GM21528 (cell line): ENCODE measurements at regions not wholly inside any gene's neighbourhood (a gene's known extent, or its start where the extent isn't known, plus 50 kb on each side); places are given as distances from the start of the nearest gene placed in this dataset.
"Not testable (repeated sequence)": the region's sequence is repeated elsewhere in the genome, so short reads cannot be mapped to it uniquely, and the experiment has no call there.

Experiments used
- ATAC-seq: cut with Tn5 transposase; IDR thresholded peaks from one replicate; pipeline ENCODE4 v1.9.1; 2021; ENCODE audit warnings: mild to moderate bottlenecking, moderate library complexity; ENCODE audit not compliant: unreplicated experiment, low FRiP score

GRCh38 chr6:159529934-159530333, 163.1 kb downstream of the SOD2 start:
- no peak for ATAC-seq

GRCh38 chr6:159527351-159527750, 165.7 kb downstream of the SOD2 start:
- ATAC-seq, result no peak

GRCh38 chr6:159525445-159526025, 167.5 kb downstream of the SOD2 start:
- no peak for ATAC-seq

GRCh38 chr6:159522877-159523547, 170.0 kb downstream of the SOD2 start:
- ATAC-seq, result no peak

- no peak for ATAC-seq
Observed at GRCh38 chr6:159521962-159522361, 171.1 kb downstream of the SOD2 start.

GRCh38 chr6:159520002-159520401, 173.0 kb downstream of the SOD2 start:
- ATAC-seq, result no peak

- not testable (repeated sequence) for ATAC-seq
Observed at GRCh38 chr6:159515811-159516210, 177.2 kb downstream of the SOD2 start.

GRCh38 chr6:159513914-159514313, 179.1 kb downstream of the SOD2 start:
- no peak for ATAC-seq

- no peak for ATAC-seq
Observed at GRCh38 chr6:159513074-159513720, 179.8 kb downstream of the SOD2 start.

GRCh38 chr6:159512571-159512970, 180.5 kb downstream of the SOD2 start:
- no peak for ATAC-seq

GRCh38 chr6:159512104-159512503, 180.9 kb downstream of the SOD2 start:
- ATAC-seq, result no peak

GRCh38 chr6:159510141-159510540, 182.9 kb downstream of the SOD2 start:
- ATAC-seq, result no peak

- ATAC-seq, result no peak
Observed at GRCh38 chr6:159508931-159509330, 184.1 kb downstream of the SOD2 start.

- ATAC-seq, result no peak
Observed at GRCh38 chr6:159506048-159506447, 187.0 kb downstream of the SOD2 start.

GRCh38 chr6:159505140-159505922, 187.7 kb downstream of the SOD2 start:
- ATAC-seq, result no peak

- ATAC-seq, result no peak
Observed at GRCh38 chr6:159501558-159501957, 191.5 kb downstream of the SOD2 start.

GRCh38 chr6:159499034-159499433, 194.0 kb downstream of the SOD2 start:
- ATAC-seq, result no peak

GRCh38 chr6:159494586-159494972, 198.5 kb downstream of the SOD2 start:
- no peak for ATAC-seq

GRCh38 chr6:159493898-159494585, 199.0 kb downstream of the SOD2 start:
- no peak for ATAC-seq

- ATAC-seq, result no peak
Observed at GRCh38 chr6:159493231-159493897, 199.7 kb downstream of the SOD2 start.
